Upper lobe of left lung (tissue), 6 donors: ENCODE measurements at regions not wholly inside any gene's neighbourhood (a gene's known extent, or its start where the extent isn't known, plus 50 kb on each side); places are given as distances from the start of the nearest gene placed in this dataset.

ENCODE experiments used
- ATAC-seq, 2 donors: fragments of 200-7000 bp; cut with Tn5 transposase; one replicate each; pipeline ENCODE4 v1.9.1; 2022; ENCODE audit warnings: mild to moderate bottlenecking in 2 of 2, moderate library complexity in 2 of 2; ENCODE audit not compliant: low FRiP score in 2 of 2
- DNase-seq, 2 donors: peaks; one replicate each; pipeline ENCODE4 v3.0.0-alpha.2; 2019 to 2020
- H3K27ac ChIP-seq, 4 donors: fragments of 200-600 bp; sonication (generic); one replicate each; pipeline ENCODE4 v1.5.1; 2016 to 2019
- H3K27me3 ChIP-seq, 4 donors: fragments of 200-600 bp; sonication (generic); one replicate each; pipeline ENCODE4 v1.5.1; 2017 to 2019
- H3K36me3 ChIP-seq, 4 donors: fragments of 200-600 bp; sonication (generic); one replicate each; pipeline ENCODE4 v1.5.1; 2016 to 2019
- H3K4me1 ChIP-seq, 4 donors: fragments of 200-600 bp; sonication (generic); one replicate each; pipeline ENCODE4 v1.5.1; 2018 to 2019
- H3K4me3 ChIP-seq, 4 donors: fragments of 200-600 bp; sonication (generic); one replicate each; pipeline ENCODE4 v1.5.1; 2017 to 2019; ENCODE audit warnings: mild to moderate bottlenecking in 2 of 4, moderate library complexity in 1 of 4
- H3K9me3 ChIP-seq, 4 donors: fragments of 200-600 bp; sonication (generic); one replicate each; pipeline ENCODE4 v1.5.1; 2018 to 2019
- EP300 ChIP-seq, 4 donors: sonication (generic); formaldehyde crosslinking; IDR thresholded peaks; one replicate each; pipeline ENCODE4 v1.5.1; 2017; ENCODE audit warnings: antibody characterized with exemption in 4 of 4, control low read depth in 2 of 4
- POLR2A ChIP-seq, 4 donors: fragments of 450-650 bp; IDR thresholded peaks; one replicate each; pipeline ENCODE4 v1.5.1; 2016 to 2017; ENCODE audit warnings: antibody characterized with exemption in 4 of 4, mild to moderate bottlenecking in 2 of 4
- POLR2AphosphoS5 ChIP-seq, 2 donors: sonication (generic); formaldehyde crosslinking; IDR thresholded peaks; one replicate each; pipeline ENCODE4 v1.5.1; 2017; ENCODE audit warnings: antibody characterized with exemption in 2 of 2
- whole genome bisulfite sequencing, 2 donors: methylation state at CpG; one replicate each; pipeline ENCODE4 v1.1.5; 2017 to 2018; 5-methylcytosine and 5-hydroxymethylcytosine counted together
- TF ChIP-seq, protein P1 (sequence below), 6 experiments: fragments of 450-650 bp in 4 of 6; fragments of 200-600 bp in 2 of 6; sonication (generic) in 2 of 6; IDR thresholded peaks; one replicate each; pipeline ENCODE4 v1.5.1; 2016 to 2019; ENCODE audit warnings: antibody characterized with exemption in 6 of 6
- donor health status: DM: no; HTN: no; CAD: no; lungs with moderate emphysema.
- donor health status: DM: no; HTN: yes; CAD: no; lungs with severe emphysema.

DNA sequence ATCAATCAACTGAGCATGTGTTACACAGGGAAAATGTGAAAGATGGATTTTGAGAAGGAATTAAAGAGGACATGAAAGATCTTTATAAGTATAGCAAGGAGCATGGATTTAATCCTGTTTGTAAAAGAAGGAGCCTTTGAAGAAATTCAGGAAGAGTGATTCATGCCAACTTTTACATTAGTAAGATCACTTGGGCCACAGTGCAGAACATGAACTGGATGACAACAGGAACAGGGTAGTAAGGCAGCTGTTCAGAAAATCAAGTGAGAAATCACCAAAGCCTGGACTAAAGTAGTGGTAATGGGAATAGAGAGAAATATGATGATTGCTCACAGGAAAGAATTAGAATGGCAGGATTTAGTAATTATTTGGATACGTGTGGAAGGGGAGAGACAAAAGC is 265.7 kb upstream of the PCDH7 start:
- DNase-seq (no peak), ATAC-seq (no peak)
- TF ChIP-seq EP300 (IDR thresholded peaks at IDR 0.05) = no peak
- no peak for TF ChIP-seq POLR2A (IDR thresholded peaks at IDR 0.05)
- no peak for TF ChIP-seq POLR2AphosphoS5 (IDR thresholded peaks at IDR 0.05)
- TF ChIP-seq, protein P1, sequence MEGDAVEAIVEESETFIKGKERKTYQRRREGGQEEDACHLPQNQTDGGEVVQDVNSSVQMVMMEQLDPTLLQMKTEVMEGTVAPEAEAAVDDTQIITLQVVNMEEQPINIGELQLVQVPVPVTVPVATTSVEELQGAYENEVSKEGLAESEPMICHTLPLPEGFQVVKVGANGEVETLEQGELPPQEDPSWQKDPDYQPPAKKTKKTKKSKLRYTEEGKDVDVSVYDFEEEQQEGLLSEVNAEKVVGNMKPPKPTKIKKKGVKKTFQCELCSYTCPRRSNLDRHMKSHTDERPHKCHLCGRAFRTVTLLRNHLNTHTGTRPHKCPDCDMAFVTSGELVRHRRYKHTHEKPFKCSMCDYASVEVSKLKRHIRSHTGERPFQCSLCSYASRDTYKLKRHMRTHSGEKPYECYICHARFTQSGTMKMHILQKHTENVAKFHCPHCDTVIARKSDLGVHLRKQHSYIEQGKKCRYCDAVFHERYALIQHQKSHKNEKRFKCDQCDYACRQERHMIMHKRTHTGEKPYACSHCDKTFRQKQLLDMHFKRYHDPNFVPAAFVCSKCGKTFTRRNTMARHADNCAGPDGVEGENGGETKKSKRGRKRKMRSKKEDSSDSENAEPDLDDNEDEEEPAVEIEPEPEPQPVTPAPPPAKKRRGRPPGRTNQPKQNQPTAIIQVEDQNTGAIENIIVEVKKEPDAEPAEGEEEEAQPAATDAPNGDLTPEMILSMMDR (IDR thresholded peaks at IDR 0.05) = no peak
- no peaks in the 10 kb centered on the region for H3K9me3 ChIP-seq
- no peaks in the 10 kb centered on the region for H3K4me1 ChIP-seq
- no peaks in the 10 kb centered on the region for H3K36me3 ChIP-seq
- no peaks in the 10 kb centered on the region for H3K27me3 ChIP-seq
- 77 to 83% methylated on average over 1 of the region's 1 CpG for WGBS, 2 donors
- no peak overlapping the region for H3K4me3 ChIP-seq
- no peak overlapping the region for H3K27ac ChIP-seq

DNA sequence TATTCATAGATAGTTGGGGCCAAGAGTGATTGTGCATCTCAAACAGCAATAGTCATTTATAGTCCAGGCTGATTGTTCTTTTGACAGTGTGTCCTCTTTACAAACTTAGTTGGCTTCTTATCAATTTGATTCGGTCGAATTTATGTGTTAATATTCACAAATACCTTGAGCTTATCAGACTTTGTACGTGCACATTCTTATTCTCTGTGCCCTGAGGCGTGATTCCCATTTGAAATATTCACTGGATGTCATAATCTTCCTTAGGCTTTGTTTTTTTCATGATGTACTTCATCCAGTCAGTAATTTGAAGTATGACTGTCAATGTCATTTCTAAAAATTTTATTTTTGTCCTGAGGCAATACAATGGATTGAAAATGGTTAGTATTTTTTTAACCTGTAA is 263.5 kb upstream of the PCDH7 start:
- ATAC-seq = no peak
- TF ChIP-seq, protein P1 (IDR thresholded peaks at IDR 0.05) = no peak
- Histone ChIP-seq H3K4me1 (no peaks in the 10 kb centered on the region), H3K27me3 (no peaks in the 10 kb centered on the region), H3K9me3 (no peaks in the 10 kb centered on the region), H3K4me3 (no peak overlapping the region), H3K36me3 (no peaks in the 10 kb centered on the region), H3K27ac (no peak overlapping the region)
- DNase-seq = no peak
- WGBS, 2 donors = 70 to 79% methylated on average over 4 of the region's 4 CpGs

DNA sequence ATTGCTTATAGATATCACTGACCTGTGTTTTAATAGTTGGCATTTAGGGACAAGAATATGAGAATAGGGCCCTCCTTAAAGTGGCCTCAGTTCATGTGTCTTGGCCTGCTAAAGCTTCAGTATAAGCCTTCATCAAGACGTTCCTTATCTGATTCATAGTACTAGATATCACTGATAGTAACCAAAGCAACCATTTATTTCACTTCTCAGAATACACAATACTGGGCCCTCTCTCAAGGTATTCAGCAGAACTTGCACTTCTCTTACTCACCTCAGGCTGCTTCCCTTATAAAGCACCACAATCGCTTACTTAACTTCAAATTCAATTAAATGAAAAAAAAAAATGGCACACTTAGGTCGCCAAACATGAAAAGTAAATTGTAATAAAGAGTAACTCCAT is 259.4 kb upstream of the PCDH7 start:
- H3K27me3 ChIP-seq = no peaks in the 10 kb centered on the region
- DNase-seq (no peak), ATAC-seq (no peak)
- TF ChIP-seq EP300 (IDR thresholded peaks at IDR 0.05) (no peak), POLR2A (IDR thresholded peaks at IDR 0.05) (no peak), POLR2AphosphoS5 (IDR thresholded peaks at IDR 0.05) (no peak)
- TF ChIP-seq, protein P1 (IDR thresholded peaks at IDR 0.05) = no peak
- no peaks in the 10 kb centered on the region for H3K36me3 ChIP-seq
- H3K4me3 ChIP-seq = no peak overlapping the region
- no peak overlapping the region for H3K27ac ChIP-seq
- H3K4me1 ChIP-seq = no peaks in the 10 kb centered on the region
- WGBS, 2 donors = 46 to 62% methylated on average over 3 of the region's 3 CpGs
- no peaks in the 10 kb centered on the region for H3K9me3 ChIP-seq

DNA sequence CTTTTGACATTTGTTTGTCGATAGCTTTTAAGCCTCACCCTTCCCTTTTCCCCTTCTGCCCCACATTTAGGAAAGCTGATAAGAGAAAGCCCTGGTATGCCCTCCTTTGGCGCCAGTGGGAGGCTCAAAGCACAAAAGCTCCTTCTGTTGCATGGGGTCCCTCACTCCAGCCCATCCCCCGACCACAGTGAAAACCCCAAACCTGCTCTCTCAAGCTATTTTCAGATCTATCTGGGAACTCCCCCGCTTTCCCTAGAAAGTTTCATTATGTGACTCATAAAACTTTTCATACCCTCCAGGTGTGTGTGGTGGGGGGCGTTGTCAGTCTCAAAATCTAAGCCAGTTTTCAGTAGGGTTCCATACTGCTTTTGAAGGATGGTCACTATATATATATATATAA is 259.0 kb upstream of the PCDH7 start:
- Histone ChIP-seq H3K9me3 (no peaks in the 10 kb centered on the region), H3K4me1 (no peaks in the 10 kb centered on the region), H3K27me3 (no peaks in the 10 kb centered on the region), H3K36me3 (no peaks in the 10 kb centered on the region), H3K27ac (no peak overlapping the region), H3K4me3 (no peak overlapping the region)
- TF ChIP-seq POLR2AphosphoS5 (IDR thresholded peaks at IDR 0.05) (no peak), POLR2A (IDR thresholded peaks at IDR 0.05) (no peak), EP300 (IDR thresholded peaks at IDR 0.05) (no peak)
- TF ChIP-seq, protein P1 (IDR thresholded peaks at IDR 0.05) = no peak
- ATAC-seq = no peak
- no peak for DNase-seq
- WGBS, 2 donors = 61 to 62% methylated on average over 5 of the region's 5 CpGs

DNA sequence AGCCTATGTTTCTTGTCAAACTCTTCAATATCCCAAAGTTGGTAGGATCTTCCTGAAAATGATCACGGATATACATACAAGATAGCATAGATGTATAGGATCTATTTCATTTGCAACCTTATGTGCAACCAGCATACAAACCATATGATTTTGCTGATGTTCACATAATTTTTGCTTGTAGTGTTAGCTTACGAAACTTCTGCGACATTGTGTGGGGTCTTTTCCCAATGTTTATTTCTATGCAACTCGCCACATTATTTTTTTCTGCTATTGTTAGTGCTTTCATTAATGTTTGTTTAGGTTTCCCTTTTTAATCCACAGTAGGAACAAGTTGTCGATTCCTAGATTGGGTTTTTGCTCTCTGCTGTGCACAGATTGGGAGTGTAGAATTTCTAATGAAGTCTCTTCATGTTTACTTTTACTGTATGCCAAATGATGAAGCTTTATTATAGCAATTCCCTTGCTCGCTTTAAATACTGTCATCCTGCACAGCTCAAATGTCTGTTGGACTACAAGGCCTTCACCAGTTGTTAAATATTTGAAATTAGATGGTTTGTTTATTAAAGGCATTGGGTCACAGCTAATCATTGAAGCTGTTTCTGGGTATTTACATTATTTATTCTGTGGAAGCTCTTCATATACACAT is 257.6 kb upstream of the PCDH7 start:
- 74 to 81% methylated on average over 6 of the region's 6 CpGs for WGBS, 2 donors
- Histone ChIP-seq H3K27ac (no peak overlapping the region), H3K36me3 (no peaks in the 10 kb centered on the region), H3K4me1 (no peaks in the 10 kb centered on the region), H3K9me3 (no peaks in the 10 kb centered on the region), H3K4me3 (no peak overlapping the region), H3K27me3 (no peaks in the 10 kb centered on the region)
- TF ChIP-seq EP300 (IDR thresholded peaks at IDR 0.05) (no peak), POLR2AphosphoS5 (IDR thresholded peaks at IDR 0.05) (no peak), POLR2A (IDR thresholded peaks at IDR 0.05) (no peak)
- TF ChIP-seq, protein P1 (IDR thresholded peaks at IDR 0.05) = no peak
- no peak for DNase-seq
- no peak for ATAC-seq
